ENCODE measurements at regions not wholly inside any gene's neighbourhood (a gene's known extent, or its start where the extent isn't known, plus 50 kb on each side); places are given as distances from the start of the nearest gene placed in this dataset.
A peak's percentile ranks its signal among the peaks of the same experiment; 100 is the strongest.

- intact Hi-C loops (cut with DNase I) = no loop called here
- TF ChIP-seq POLR2A (IDR thresholded peaks at IDR 0.05) = no peak
- TF ChIP-seq CTCF (IDR thresholded peaks at IDR 0.05) = no peak
- no peak for DNase-seq
- no peaks in the 10 kb centered on the region for H3K4me1 ChIP-seq
- no peak for ATAC-seq
- no peaks in the 10 kb centered on the region for H3K27me3 ChIP-seq
- WGBS, 2 donors = 83 to 89% methylated on average over 10 of the region's 10 CpGs
- no peaks in the 10 kb centered on the region for H3K9me3 ChIP-seq
- no peak overlapping the region for H3K4me3 ChIP-seq
- H3K36me3 ChIP-seq (replicated peaks in 1 of 2; ENCODE audit: insufficient read depth in 1 of 2, low read depth in 2 of 2) = no peaks in the 10 kb centered on the region
- H3K27ac ChIP-seq = no peak overlapping the region
Observed at GRCh38 chr6:21393441-21394165, 199.9 kb upstream of the SOX4 start.

GRCh38 chr6:21395121-21395520 lies 198.4 kb upstream of the SOX4 start:
- Histone ChIP-seq H3K36me3 (replicated peaks in 1 of 2; ENCODE audit: insufficient read depth in 1 of 2, low read depth in 2 of 2) (no peaks in the 10 kb centered on the region), H3K4me1 (no peaks in the 10 kb centered on the region), H3K4me3 (no peak overlapping the region), H3K9me3 (no peaks in the 10 kb centered on the region), H3K27me3 (no peaks in the 10 kb centered on the region), H3K27ac (no peak overlapping the region)
- DNase-seq = peak in 2 of 4 donors; percentile 8 to 15
- TF ChIP-seq CTCF (IDR thresholded peaks at IDR 0.05) (no peak), POLR2A (IDR thresholded peaks at IDR 0.05) (no peak)
- intact Hi-C loops (cut with DNase I) = no loop called here
- no peak for ATAC-seq
- WGBS, 2 donors = 3 to 7% methylated on average over 2 of the region's 2 CpGs

GRCh38 chr6:21396313-21396712 lies 197.2 kb upstream of the SOX4 start:
- Histone ChIP-seq H3K36me3 (replicated peaks in 1 of 2; ENCODE audit: insufficient read depth in 1 of 2, low read depth in 2 of 2) (no peaks in the 10 kb centered on the region), H3K9me3 (no peaks in the 10 kb centered on the region), H3K4me3 (no peak overlapping the region), H3K4me1 (no peaks in the 10 kb centered on the region), H3K27me3 (no peaks in the 10 kb centered on the region), H3K27ac (no peak overlapping the region)
- TF ChIP-seq POLR2A (IDR thresholded peaks at IDR 0.05) (no peak), CTCF (IDR thresholded peaks at IDR 0.05) (no peak)
- DNase-seq = no peak
- intact Hi-C loops (cut with DNase I) = no loop called here
- ATAC-seq = no peak

DNA sequence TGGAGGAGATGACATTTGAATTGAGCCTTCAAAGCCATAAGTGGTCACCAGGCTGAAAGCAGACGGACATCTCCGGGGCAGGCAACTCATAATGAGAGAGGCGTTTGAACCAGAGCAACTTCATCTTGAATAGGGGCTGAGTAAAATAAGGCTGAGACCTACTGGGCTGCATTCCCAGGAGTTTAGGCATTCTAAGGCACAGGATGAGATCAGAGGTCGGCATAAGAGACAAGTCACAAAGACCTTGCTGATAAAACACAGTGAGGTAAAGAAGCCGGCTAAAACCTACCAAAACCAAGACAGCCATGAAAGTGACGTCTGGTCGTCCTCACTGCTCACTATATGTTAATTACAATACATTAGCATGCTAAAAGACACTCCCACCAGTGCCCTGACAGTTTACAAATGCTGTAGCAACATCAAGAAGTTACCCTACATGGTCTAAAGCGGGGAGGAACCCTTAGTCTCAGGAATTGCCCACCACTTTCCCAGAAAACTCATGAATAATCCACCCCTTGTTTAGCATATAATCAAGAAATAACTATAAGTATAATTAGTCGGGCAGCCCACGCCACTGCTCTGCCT lies 194.7 kb upstream of the SOX4 start:
- intact Hi-C loops (cut with DNase I) = no loop called here
- H3K4me1 ChIP-seq = no peaks in the 10 kb centered on the region
- H3K36me3 ChIP-seq (replicated peaks in 1 of 2; ENCODE audit: insufficient read depth in 1 of 2, low read depth in 2 of 2) = no peaks in the 10 kb centered on the region
- no peak for TF ChIP-seq POLR2A (IDR thresholded peaks at IDR 0.05)
- TF ChIP-seq CTCF (IDR thresholded peaks at IDR 0.05) = no peak
- H3K27ac ChIP-seq = no peak overlapping the region
- DNase-seq (no peak), ATAC-seq (no peak)
- no peak overlapping the region for H3K4me3 ChIP-seq
- no peaks in the 10 kb centered on the region for H3K9me3 ChIP-seq
- H3K27me3 ChIP-seq = no peaks in the 10 kb centered on the region
- 88 to 93% methylated on average over 10 of the region's 10 CpGs for WGBS, 2 donors

DNA sequence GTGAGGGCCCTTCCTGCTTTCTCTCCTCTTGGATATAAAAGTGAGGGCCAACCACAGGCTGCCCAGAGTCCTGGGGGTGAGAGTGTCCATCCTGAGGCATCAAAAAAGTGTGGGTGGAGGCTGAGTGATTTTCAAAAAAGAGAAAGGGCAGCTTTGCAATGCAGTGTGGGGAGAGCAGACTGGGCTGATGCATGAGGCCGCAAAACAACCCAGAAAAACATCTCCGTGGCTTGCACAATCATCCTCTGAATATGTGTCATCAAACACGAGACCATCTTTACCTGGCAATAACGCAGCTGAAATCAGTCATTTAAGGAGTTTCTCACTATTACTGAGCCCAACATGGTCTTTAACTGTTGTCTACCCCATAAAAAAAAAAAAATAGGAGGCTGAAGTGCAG lies 191.2 kb upstream of the SOX4 start:
- intact Hi-C loops (cut with DNase I) = no loop called here
- ATAC-seq (no peak), DNase-seq (peak in 1 of 4 donors; percentile 28)
- Histone ChIP-seq H3K36me3 (replicated peaks in 1 of 2; ENCODE audit: insufficient read depth in 1 of 2, low read depth in 2 of 2) (no peaks in the 10 kb centered on the region), H3K4me1 (no peaks in the 10 kb centered on the region), H3K27me3 (no peaks in the 10 kb centered on the region), H3K4me3 (no peak overlapping the region), H3K9me3 (no peaks in the 10 kb centered on the region), H3K27ac (no peak overlapping the region)
- TF ChIP-seq POLR2A (IDR thresholded peaks at IDR 0.05) (no peak), CTCF (IDR thresholded peaks at IDR 0.05) (no peak)
- WGBS, 2 donors = 84 to 86% methylated on average over 4 of the region's 4 CpGs

Data from body of pancreas (tissue), 4 donors.